Fibroblast of lung (primary cell): ENCODE measurements at regions not wholly inside any gene's neighbourhood (a gene's known extent, or its start where the extent isn't known, plus 50 kb on each side); places are given as distances from the start of the nearest gene placed in this dataset.

Experiments
- EZH2 ChIP-seq: IDR thresholded peaks from 2 replicates; pipeline ENCODE4 v1.5.1; 2012; ENCODE audit warnings: low read length, control low read depth, mild to moderate bottlenecking; ENCODE audit errors: missing control alignments
- TF ChIP-seq, protein P1 (sequence below), 2 donors: IDR thresholded peaks in 1 of 2; conservative IDR thresholded peaks in 1 of 2; 1 replicate in 1 of 2; 2 replicates in 1 of 2; pipeline ENCODE4 v1.5.1; 2011 to 2012; ENCODE audit warnings: low read length in 2 of 2, control low read depth in 1 of 2, inconsistent platforms in 1 of 2, low read depth in 1 of 2, mild to moderate bottlenecking in 1 of 2

DNA sequence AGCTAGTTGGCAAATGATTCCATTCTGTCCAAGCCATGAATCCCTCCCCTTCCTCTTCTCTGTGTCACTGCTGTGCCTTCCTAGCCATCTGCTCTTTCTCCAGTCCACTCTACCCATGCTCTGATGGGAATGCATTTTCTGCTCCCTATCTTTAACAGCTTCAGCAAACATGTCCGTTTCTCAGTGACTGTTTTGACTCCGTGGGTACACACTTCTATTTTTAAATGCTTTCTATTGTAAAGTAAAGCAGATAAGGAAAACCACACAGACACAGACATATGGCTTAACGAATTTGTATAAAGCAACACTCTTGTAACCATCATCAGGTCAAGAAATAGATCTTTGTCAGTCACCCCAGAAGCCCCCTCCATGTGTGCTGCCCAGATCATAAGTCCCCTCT, 72.4 kb upstream of the KLHL13 start:
- TF ChIP-seq, protein P1, sequence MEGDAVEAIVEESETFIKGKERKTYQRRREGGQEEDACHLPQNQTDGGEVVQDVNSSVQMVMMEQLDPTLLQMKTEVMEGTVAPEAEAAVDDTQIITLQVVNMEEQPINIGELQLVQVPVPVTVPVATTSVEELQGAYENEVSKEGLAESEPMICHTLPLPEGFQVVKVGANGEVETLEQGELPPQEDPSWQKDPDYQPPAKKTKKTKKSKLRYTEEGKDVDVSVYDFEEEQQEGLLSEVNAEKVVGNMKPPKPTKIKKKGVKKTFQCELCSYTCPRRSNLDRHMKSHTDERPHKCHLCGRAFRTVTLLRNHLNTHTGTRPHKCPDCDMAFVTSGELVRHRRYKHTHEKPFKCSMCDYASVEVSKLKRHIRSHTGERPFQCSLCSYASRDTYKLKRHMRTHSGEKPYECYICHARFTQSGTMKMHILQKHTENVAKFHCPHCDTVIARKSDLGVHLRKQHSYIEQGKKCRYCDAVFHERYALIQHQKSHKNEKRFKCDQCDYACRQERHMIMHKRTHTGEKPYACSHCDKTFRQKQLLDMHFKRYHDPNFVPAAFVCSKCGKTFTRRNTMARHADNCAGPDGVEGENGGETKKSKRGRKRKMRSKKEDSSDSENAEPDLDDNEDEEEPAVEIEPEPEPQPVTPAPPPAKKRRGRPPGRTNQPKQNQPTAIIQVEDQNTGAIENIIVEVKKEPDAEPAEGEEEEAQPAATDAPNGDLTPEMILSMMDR (conservative IDR thresholded peaks at IDR 0.05 in 1 of 2, IDR thresholded peaks at IDR 0.05 in 1 of 2; ENCODE audit: low read depth in 1 of 2, low read length in 2 of 2), result no peak
- TF ChIP-seq EZH2, result no peak
